Duodenal mucosa (tissue), 2 donors: ENCODE measurements at regions not wholly inside any gene's neighbourhood (a gene's known extent, or its start where the extent isn't known, plus 50 kb on each side); places are given as distances from the start of the nearest gene placed in this dataset.

ENCODE experiments used
- H3K27ac ChIP-seq: one replicate; pipeline ENCODE4 v1.7.0; 2013; ENCODE audit warnings: low read depth, low read length
- H3K27me3 ChIP-seq, 2 donors: one replicate each; pipeline ENCODE4 v1.7.0; 2013; ENCODE audit warnings: low read length in 2 of 2, control low read depth in 1 of 2; ENCODE audit not compliant: insufficient read depth in 2 of 2, control insufficient read depth in 1 of 2
- H3K36me3 ChIP-seq, 2 donors: one replicate each; pipeline ENCODE4 v1.7.0; 2013; ENCODE audit warnings: low read length in 2 of 2, control low read depth in 1 of 2; ENCODE audit not compliant: insufficient read depth in 2 of 2, control insufficient read depth in 1 of 2
- H3K4me1 ChIP-seq, 2 donors: one replicate each; pipeline ENCODE4 v1.7.0; 2013; ENCODE audit warnings: low read length in 2 of 2, control low read depth in 1 of 2; ENCODE audit not compliant: insufficient read depth in 2 of 2, control insufficient read depth in 1 of 2
- H3K4me3 ChIP-seq, 2 donors: one replicate each; pipeline ENCODE4 v1.7.0; 2013; ENCODE audit warnings: low read length in 2 of 2, low read depth in 1 of 2
- H3K9ac ChIP-seq, 2 donors: one replicate each; pipeline ENCODE4 v1.7.0; 2013; ENCODE audit warnings: low read length in 2 of 2, low read depth in 1 of 2
- H3K9me3 ChIP-seq, 2 donors: one replicate each; pipeline ENCODE4 v1.7.0; 2013; ENCODE audit warnings: low read length in 2 of 2, control low read depth in 1 of 2; ENCODE audit not compliant: control insufficient read depth in 1 of 2

DNA sequence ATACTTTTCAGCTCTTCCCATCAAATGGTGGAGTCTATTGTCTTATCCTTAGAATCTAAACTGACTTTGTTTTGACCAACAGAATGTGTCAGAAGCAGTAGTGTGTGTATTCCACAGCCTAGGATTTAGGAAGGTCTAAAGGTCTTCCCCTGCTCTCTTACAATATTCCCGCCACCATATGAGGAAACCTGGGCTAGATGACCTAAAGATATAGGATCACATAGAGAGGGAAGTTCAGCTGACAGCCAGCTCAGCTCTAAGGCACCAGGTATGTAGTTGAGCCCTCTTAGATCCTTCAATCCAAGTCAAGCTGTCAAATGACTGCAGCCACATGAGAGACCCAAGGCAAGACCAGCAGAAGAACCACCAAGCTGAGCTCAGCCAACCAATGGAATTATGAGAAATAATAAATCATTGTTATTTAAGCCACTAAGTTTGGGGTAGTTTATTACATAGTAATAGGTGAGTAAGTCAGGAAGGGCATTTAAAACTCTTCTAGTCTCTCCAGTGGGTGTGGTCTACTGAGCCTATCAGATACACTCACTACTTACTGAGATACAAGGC, 227.7 kb upstream of the HES1 start:
- H3K9ac ChIP-seq, result no peak overlapping the region
- H3K4me3 ChIP-seq, result no peak overlapping the region
- peaks cover 6% of the 10 kb centered on the region in 2 donors for H3K9me3 ChIP-seq
- H3K4me1 ChIP-seq, result peaks cover 21% of the 10 kb centered on the region in 2 donors
- no peak overlapping the region for H3K27ac ChIP-seq
- no peaks in the 10 kb centered on the region for H3K27me3 ChIP-seq
- H3K36me3 ChIP-seq, result no peaks in the 10 kb centered on the region

DNA sequence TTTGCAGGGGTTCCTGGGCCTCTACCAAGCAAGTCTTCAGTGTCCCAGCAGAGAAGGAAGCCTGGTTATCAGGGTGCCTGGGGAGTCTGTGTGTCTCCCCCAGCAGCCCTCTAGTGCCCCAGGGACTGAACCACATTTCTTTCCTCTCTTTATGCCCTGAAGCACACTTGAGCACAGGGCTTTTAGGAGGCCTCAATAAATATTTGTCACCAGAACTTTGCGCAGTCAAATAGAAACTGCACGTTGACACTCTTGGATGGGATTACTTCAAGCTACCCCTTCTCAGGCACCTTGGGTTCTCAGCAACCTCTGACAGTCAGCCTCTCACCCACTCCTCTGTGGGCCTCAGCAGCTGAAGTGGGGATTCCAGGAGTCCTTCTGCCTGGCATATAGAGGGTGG, 226.6 kb upstream of the HES1 start:
- peaks cover 20 to 21% of the 10 kb centered on the region in 2 donors for H3K4me1 ChIP-seq
- H3K27ac ChIP-seq, result no peak overlapping the region
- no peak overlapping the region for H3K4me3 ChIP-seq
- no peak overlapping the region for H3K9ac ChIP-seq
- H3K9me3 ChIP-seq, result peaks cover 6% of the 10 kb centered on the region in 2 donors
- H3K27me3 ChIP-seq, result no peaks in the 10 kb centered on the region
- H3K36me3 ChIP-seq, result no peaks in the 10 kb centered on the region

DNA sequence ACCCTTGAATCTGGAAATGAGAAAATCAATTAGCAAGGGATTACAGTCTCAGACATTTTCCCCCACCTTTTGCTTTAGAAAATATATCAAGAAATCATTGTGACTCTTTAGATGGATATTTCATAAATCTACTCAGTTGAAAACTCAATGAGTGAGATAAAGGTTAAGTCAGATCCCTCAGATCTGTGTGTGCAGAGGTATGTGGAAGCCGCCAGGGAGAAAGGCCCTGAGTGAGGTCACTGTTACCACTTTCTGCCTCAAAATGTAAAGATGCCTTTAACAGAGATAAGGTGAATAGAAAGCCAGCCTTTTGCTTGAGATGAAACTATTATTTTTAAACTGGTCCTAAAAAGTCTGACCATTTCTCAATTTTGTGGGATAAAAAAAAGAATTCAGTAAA, 225.6 kb upstream of the HES1 start:
- H3K9ac ChIP-seq, result no peak overlapping the region
- peaks cover 20 to 25% of the 10 kb centered on the region in 2 donors for H3K4me1 ChIP-seq
- H3K36me3 ChIP-seq, result no peaks in the 10 kb centered on the region
- H3K27me3 ChIP-seq, result no peaks in the 10 kb centered on the region
- H3K4me3 ChIP-seq, result no peak overlapping the region
- H3K9me3 ChIP-seq, result peaks cover 6% of the 10 kb centered on the region in 2 donors
- H3K27ac ChIP-seq, result no peak overlapping the region

DNA sequence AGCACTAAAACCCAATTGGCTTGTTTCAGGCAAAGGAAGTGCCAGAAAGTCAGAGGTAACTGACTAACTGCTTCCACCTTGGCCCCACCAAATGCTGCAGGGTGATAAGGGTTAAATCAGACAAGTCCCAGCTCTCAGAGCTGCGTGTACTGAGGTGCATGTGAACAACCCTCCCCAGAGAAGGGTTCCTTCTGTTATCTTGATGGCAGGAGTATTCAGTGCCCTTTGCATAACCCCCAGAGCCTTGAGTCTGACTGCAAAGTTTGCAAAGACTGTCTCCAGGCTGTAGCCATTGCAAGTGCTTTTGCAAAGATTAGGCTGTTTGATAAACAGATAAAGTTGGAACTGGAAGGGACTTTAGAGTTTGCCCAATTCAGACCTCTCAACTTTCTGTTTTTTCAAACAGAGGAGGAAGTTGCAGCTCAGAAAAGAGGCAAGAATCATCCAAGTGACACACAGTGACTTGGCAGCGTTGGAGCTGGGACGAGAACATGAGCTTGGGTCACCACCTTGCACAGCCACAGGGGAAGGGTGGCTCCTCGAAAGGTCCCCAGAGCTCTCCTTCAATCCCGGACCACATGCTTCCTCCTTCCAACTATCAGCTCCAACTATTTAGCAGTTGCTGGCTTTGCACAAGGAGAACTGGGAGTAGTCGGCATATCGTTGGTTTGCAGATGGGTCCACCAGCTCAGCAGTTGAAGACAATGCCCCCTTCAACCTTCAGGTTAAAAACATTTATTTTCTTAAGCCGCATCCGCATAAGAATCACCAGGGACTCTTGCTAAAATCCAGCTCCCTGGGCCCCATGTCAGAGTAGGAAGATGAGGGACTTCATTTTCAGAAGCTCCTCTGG, 224.8 kb upstream of the HES1 start:
- H3K4me1 ChIP-seq, result peaks cover 20 to 25% of the 10 kb centered on the region in 2 donors
- H3K27ac ChIP-seq, result no peak overlapping the region
- no peaks in the 10 kb centered on the region for H3K27me3 ChIP-seq
- no peak overlapping the region for H3K9ac ChIP-seq
- peak overlapping the region in 1 of 2 donors; percentile 26 for H3K4me3 ChIP-seq
- no peaks in the 10 kb centered on the region for H3K36me3 ChIP-seq
- H3K9me3 ChIP-seq, result peaks cover 6% of the 10 kb centered on the region in 2 donors

DNA sequence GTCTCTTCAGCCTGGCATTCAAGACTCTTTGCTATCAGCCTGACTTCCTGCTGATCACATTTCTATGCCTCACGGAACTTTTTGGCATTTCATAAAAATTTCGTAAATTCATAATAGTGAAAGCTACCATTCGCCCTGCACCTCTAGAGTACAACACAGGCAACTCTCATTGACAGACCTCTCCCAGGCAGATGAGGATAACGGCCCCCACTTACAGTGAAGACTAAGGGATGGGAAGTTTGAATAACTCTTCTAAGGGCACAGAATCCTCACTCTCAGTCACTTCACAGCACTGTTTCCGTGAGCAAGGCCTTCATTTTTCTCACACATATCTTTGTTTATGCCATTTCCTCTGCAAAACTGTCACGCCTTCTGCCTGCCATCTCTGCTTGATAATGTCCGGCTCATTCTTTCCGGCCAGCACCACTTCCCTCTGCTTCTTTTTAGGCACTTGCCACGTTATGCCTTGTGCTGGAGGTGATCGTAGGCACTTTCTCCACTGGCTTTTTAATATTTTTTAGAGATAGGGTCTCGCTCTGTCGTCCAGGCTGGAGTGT, 224.1 kb upstream of the HES1 start:
- H3K27me3 ChIP-seq, result no peaks in the 10 kb centered on the region
- no peak overlapping the region for H3K4me3 ChIP-seq
- peaks cover 6% of the 10 kb centered on the region in 2 donors for H3K9me3 ChIP-seq
- peaks cover 20 to 25% of the 10 kb centered on the region in 2 donors for H3K4me1 ChIP-seq
- no peaks in the 10 kb centered on the region for H3K36me3 ChIP-seq
- H3K27ac ChIP-seq, result no peak overlapping the region
- no peak overlapping the region for H3K9ac ChIP-seq

DNA sequence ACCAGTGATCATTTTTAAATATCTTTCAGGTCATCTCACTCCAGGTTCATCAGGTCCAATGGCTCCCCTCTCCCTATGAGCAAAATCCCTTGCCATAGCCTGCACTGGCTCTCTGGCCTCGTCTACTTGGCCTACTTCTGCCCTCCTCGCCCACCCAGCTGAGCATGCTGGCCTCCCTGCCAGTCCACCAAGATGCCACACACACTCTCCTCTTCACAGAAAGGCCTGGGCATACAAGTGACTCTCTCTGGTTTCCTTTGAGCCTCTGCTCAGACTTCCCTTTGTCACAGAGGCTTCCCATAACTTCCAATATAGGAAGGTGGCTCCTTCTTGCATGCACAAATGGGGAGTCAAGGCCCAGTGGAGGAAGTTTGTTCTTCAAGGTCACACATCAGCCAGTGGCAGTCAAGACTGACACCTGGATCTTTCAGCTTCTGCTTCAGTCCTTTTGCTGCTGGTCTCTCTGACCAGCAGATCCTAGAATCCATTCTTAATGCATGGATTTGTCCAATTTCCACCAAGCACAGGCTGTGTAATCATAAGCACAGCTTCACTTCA, 223.2 kb upstream of the HES1 start:
- H3K9ac ChIP-seq, result no peak overlapping the region
- H3K9me3 ChIP-seq, result peaks cover 6% of the 10 kb centered on the region in 2 donors
- no peaks in the 10 kb centered on the region for H3K27me3 ChIP-seq
- H3K36me3 ChIP-seq, result no peaks in the 10 kb centered on the region
- H3K4me3 ChIP-seq, result no peak overlapping the region
- no peak overlapping the region for H3K27ac ChIP-seq
- peaks cover 20 to 25% of the 10 kb centered on the region in 2 donors for H3K4me1 ChIP-seq

DNA sequence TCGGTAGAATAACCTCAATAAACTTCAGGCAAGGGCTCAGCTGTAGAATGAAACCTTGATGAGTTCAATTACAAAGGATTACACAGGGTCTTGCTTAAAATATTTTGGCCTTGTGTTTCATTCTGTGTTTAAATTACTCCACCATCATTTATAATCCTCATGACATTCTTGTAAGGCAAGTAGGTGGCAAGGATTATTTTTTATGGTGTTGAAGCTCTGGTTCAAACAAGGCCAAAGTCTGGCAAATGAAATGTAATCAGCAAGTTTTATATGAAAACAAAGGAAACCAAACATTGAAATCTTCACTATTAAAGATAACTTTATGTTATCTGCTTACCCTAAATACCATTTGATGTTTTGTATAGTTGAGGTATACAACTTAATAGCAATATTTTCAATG, 221.3 kb upstream of the HES1 start:
- Histone ChIP-seq H3K27ac (no peak overlapping the region), H3K27me3 (no peaks in the 10 kb centered on the region), H3K9me3 (no peaks in the 10 kb centered on the region), H3K9ac (no peak overlapping the region), H3K36me3 (no peaks in the 10 kb centered on the region), H3K4me1 (peaks cover 20 to 25% of the 10 kb centered on the region in 2 donors), H3K4me3 (no peak overlapping the region)

DNA sequence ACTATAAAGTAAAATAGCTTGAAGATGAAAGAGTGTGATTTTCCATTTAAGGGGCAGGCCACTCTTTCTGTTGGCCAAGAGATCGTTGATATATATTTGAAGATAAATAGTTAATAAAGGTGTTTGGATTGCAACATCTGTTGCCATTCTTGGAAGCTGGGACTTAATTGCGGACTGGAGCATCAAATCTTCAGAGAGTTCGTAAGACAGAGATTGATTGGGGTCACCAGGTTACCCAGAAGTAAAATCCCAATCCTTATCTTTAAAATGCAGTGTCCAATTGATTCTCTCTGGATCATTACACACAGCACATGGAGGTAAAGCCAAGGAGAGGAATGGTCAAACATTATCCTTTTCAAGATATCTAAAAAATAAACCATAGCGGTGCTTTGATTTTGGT, 220.8 kb upstream of the HES1 start:
- H3K27ac ChIP-seq, result no peak overlapping the region
- no peaks in the 10 kb centered on the region for H3K27me3 ChIP-seq
- H3K4me3 ChIP-seq, result no peak overlapping the region
- no peaks in the 10 kb centered on the region for H3K9me3 ChIP-seq
- H3K9ac ChIP-seq, result no peak overlapping the region
- no peaks in the 10 kb centered on the region for H3K36me3 ChIP-seq
- peaks cover 20 to 25% of the 10 kb centered on the region in 2 donors for H3K4me1 ChIP-seq

DNA sequence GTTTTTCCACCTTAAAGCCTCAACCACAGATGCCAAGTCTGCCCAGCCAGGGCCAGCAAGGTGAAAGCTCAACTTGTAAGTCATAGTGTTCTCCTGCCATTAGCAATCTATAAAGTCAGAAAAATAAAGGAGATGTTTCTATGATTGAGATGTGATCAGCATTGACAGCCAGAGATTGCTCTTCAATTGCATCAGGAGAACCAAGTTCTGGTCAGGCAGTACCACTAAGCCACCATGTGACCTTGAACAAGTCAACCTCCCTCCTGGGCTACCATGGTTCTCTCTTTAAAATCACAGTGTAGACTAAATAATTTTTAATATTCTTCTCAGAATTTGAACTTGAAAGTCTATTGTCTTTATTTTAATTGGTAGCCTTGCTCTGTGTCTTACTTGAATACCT, 220.3 kb upstream of the HES1 start:
- H3K9me3 ChIP-seq, result no peaks in the 10 kb centered on the region
- no peaks in the 10 kb centered on the region for H3K27me3 ChIP-seq
- H3K27ac ChIP-seq, result no peak overlapping the region
- peaks cover 16 to 22% of the 10 kb centered on the region in 2 donors for H3K4me1 ChIP-seq
- H3K36me3 ChIP-seq, result no peaks in the 10 kb centered on the region
- H3K9ac ChIP-seq, result no peak overlapping the region
- no peak overlapping the region for H3K4me3 ChIP-seq

DNA sequence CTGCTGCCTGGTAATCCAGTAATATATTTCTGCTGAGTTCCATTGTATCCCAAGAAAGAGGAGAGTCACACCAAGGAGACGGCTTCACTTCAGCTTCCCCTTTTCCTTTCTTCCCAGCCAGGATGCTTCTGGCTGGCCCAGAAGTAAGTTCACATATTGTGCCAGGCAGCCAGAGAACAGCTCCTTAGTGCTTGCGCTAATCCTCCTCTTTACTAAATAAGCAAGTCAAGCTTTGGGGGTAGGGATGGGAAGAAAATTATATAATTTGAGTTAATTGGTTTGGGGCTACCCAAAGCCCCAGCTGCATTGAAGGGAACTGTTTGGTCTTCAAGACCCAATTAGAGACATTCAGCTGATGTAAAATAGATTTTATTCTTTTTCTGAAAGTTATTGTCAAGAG, 218.8 kb upstream of the HES1 start:
- Histone ChIP-seq H3K4me1 (peaks cover under 1 to 8% of the 10 kb centered on the region in 2 donors), H3K9ac (no peak overlapping the region), H3K36me3 (no peaks in the 10 kb centered on the region), H3K27ac (no peak overlapping the region), H3K4me3 (no peak overlapping the region), H3K9me3 (no peaks in the 10 kb centered on the region), H3K27me3 (no peaks in the 10 kb centered on the region)
